Inflammatory macrophage (primary cell): ENCODE measurements at regions not wholly inside any gene's neighbourhood (a gene's known extent, or its start where the extent isn't known, plus 50 kb on each side); places are given as distances from the start of the nearest gene placed in this dataset.
"Not testable (repeated sequence)": the region's sequence is repeated elsewhere in the genome, so short reads cannot be mapped to it uniquely, and the experiment has no call there.

Experiments used
- DNase-seq, 2 donors: peaks; one replicate each; pipeline ENCODE4 v3.0.0-alpha.2; 2020 to 2022

GRCh38 chr4:32633421-32633820 lies 1913.3 kb downstream of the PCDH7 start:
- DNase-seq: no peak

DNA sequence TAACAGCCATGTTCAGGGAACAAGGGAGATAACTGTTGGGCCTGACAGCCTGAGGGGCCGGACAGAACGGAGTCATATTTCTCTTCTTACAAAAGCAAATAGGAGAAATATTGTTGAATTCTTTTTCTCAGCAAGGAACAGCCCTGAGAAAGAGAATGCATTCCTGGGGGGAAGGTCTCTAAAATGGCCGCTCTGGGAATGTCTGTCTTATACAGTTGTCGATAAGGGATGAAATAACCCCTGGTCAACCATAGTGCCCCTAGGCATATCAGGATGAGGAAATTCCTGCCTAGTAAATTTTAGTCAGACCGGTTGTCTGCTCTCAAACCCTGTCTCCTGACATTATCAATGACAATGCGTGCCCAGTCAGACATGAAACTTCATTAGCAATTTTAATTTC lies 1925.5 kb downstream of the PCDH7 start:
- DNase-seq: no peak

GRCh38 chr4:32658019-32658418 lies 1937.8 kb downstream of the PCDH7 start:
- no peak for DNase-seq

DNA sequence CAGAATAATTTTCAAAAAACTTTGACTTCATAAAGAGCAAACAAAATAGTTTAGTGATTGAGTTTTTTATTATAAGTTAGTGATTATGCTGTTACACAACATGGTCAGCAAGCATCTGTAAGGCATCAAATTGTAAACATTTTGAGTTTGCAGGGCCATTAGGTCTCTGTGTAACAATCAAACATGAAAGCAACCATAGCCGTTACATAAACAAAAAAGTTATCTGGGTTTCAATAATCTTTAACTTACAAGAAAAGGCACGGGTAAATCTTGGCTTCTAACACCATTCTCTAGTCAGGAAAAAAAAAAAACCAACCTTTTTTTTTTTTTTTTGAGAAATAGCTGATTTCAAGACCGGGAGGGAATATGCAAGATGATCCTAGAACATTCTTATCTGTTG lies 1941.1 kb downstream of the PCDH7 start:
- no peak for DNase-seq

DNA sequence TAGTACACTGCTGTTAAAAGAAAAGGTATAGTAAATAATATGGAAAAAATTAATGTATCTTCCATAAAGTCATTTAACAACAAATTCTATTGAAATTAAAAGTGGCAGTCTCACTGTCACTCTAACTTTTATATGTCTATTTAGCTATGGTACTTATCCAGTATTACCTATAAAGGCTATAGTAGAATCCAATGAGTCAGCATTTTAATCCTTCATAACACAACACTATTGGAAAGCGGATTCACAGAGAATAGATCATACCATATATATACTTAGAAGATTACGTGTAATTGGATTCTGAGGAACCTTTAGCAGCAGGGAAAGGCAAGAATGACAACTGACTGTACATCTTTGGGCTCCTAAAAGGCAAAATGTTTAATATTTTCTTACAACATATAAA lies 1942.6 kb downstream of the PCDH7 start:
- DNase-seq: no peak

DNA sequence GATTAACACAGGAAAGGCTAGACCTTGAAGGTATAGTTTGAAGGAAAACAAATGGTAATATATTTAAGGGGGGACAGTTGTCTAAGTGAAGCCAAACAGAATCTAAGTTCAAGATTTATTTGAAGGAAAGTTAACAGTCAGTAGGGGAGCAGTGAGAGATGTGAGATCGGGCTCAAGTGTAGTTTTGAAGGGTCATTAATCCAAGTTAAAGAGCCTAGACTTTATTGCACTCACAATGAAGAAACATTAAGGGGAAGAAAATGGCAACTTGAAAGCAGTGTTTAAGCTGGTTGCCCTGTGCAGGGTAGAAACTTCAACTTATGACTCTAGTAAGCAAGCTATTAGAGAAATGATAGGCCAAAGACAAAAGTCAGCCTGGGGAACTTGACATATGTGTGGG lies 1952.2 kb downstream of the PCDH7 start:
- no peak for DNase-seq

- no peak for DNase-seq
These were observed 1960.8 kb downstream of the PCDH7 start for GRCh38 chr4:32680946-32681345.

GRCh38 chr4:32684160-32684559 lies 1964.0 kb downstream of the PCDH7 start:
- no peak for DNase-seq

GRCh38 chr4:32686123-32686522 lies 1966.0 kb downstream of the PCDH7 start:
- DNase-seq: no peak

- no peak for DNase-seq
These were observed 1969.3 kb downstream of the PCDH7 start for GRCh38 chr4:32689518-32689917.

GRCh38 chr4:32697281-32697814 lies 1977.2 kb downstream of the PCDH7 start:
- no peak for DNase-seq

DNA sequence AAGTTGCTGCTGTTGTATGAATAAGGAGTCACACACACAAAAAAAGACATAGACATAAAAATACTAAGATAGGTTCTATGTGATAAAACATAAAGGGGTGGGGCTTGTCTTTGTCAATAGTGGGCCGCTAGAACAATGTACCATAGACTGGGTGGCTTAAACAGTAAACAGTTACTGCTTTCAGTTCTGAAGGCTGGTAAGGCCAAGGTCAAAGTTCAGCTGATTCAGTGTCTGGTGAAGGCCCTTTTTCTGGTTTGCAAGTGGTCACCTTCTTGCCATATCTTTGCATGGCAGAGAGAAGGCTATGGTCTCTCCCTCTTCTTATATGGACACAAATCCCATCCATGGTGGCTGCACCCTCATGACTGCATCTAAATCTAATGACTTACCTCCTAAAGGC lies 1980.7 kb downstream of the PCDH7 start:
- no peak for DNase-seq

DNA sequence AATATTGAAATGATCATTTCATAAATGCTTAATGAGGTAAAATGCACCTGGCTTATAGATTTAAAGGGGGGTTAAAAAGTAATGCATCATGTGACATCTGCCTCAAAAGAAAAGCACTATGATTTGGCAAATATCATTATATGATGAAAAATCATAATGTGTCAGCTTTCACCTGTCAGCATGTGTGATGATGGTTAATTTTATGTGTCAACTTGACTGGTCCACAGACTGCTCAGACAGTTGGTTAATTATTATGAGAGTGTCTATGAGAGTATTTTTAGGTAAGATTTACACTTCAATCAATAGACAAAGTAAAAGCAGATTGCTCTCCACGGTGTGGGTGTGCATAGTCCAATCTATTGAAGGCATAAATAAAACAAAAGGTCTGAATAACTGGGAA lies 1986.7 kb downstream of the PCDH7 start:
- no peak for DNase-seq

GRCh38 chr4:32716090-32716620 lies 1996.0 kb downstream of the PCDH7 start:
- not testable (repeated sequence) for DNase-seq

- DNase-seq: no peak
These were observed 2015.9 kb downstream of the PCDH7 start for GRCh38 chr4:32735856-32736590.

DNA sequence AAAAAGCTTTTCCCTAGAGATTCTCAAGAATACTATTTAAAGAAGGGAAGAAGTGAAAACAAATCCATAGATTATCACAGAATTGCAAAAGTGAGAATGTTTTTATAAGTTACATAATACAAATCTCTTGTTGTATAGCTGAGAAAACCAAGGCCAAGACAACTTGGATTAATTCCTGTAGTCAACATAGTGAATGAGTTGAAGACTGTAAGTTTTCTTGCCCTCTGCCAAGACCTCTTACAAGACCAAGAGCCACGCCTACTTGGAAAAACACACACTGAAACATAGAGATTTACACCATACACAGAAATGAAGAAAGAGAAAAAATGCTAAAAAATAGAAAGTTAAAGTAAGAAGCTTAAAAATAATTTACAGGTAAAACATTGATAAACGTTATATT lies 2024.0 kb downstream of the PCDH7 start:
- no peak for DNase-seq

DNA sequence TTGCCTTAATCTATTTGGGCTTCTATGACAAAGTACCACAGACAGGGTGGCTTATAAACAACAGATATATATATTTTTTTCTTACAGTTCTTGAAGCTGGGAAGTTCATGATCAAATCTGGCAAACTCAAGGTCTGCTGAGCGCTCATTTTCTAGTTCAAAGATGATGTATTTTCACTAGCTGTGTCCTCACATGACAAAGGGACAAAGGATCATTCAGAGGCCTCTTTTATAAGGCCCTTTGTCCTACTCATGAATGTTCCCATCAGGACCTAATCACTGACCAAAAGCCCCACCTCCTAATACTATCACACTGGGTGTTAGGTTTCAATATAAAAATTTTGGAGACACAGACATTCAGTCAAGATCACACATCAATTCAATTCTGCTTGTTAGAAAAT lies 2025.2 kb downstream of the PCDH7 start:
- no peak for DNase-seq

DNA sequence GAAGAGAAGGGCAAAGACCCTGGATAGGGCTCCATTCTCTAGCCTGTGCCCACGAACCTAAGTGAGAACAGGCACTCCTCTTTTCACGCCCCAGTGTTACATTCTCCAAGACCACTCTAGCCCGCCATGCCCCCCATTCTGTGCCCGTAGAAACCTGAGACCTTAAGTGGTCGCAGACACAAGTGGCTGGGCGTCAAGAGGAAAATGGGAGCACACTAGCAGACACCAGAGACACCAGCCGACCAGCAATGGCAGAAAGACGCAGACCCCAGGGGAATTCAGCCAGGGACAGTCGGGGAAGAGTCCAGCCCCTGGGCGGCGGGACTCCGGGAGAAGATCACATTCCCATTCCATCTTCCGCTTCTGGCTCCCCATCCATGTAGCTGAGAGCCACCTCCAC lies 2027.9 kb downstream of the PCDH7 start:
- no peak for DNase-seq

- no peak for DNase-seq
These were observed 2028.3 kb downstream of the PCDH7 start for GRCh38 chr4:32748498-32748897.

- no peak for DNase-seq
These were observed 2032.8 kb downstream of the PCDH7 start for GRCh38 chr4:32752962-32753361.

DNA sequence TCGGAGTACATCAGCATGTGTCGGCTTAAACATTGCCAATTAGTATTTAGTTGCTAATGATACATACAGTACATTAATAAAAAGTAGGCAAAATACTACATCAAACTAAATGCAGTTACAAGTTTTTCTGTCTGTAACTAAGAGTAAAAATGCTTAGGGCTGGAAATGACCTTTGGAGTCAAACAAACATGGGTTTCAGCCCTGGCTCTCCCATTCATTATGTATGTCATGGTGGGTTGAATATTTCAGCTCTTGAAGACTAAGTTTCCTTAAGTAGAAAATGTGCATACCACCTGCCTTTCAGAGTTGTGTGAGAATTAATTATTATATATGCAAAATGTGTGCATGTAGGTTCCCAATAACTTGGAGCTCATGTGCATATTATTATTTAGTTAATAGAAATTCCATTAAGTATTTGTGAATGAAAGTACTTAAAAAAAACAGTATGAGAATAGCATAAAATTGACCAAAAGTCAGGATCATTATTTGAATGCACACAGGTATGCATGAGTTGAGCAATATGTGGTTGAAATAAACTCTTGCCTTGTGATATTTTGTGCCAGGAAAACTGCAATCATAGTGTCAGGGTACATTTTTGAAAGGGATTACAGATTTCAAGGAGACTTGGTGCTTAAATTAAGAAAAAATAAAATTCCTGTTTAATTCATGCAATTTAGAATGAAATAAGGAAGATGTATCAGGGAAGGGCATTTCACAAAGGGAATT lies 2048.7 kb downstream of the PCDH7 start:
- no peak for DNase-seq

GRCh38 chr4:32771491-32771890 lies 2051.3 kb downstream of the PCDH7 start:
- DNase-seq: no peak

- peak; percentile 8 to 48 for DNase-seq
These were observed 2054.9 kb downstream of the PCDH7 start for GRCh38 chr4:32775049-32775448.
